ENCODE measurements at regions not wholly inside any gene's neighbourhood (a gene's known extent, or its start where the extent isn't known, plus 50 kb on each side); places are given as distances from the start of the nearest gene placed in this dataset.
"Not testable (repeated sequence)": the region's sequence is repeated elsewhere in the genome, so short reads cannot be mapped to it uniquely, and the experiment has no call there.

DNA sequence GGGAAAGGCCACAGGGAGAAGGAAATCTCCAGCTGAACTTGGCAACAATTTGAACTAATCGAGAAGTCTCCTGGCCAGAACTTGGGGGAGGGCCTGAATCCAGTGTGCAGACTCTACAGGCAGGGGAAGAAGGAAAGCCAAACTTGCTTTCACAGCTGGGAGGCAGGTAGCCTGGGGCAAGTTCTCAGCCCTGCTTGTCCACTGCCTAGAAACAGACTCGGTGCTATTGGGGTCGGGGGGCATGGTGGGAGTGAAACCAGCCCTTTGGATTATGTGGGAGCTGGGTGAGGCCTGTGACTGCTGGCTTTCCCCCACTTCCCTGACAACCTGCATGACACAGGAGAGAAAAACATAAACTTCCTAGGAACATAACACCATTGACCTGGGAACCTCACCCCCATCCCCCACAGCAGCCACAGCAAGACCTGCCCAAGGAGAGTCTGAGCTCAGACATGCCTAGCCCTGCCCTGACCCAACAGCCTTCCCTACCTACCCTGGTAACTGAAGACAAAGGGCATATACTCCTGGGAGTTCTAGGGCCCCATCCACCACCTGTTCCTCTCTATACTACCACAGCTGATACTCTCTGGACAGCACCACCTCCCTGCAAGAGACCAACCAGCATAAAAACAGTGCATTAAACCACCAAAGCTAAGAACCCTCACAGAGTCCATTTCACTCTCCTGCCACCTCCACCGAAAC, 103.7 kb upstream of the MNS1 start:
- no peak for DNase-seq (ENCODE audit: low read depth in 2 of 3, low spot score in 1 of 3)

DNA sequence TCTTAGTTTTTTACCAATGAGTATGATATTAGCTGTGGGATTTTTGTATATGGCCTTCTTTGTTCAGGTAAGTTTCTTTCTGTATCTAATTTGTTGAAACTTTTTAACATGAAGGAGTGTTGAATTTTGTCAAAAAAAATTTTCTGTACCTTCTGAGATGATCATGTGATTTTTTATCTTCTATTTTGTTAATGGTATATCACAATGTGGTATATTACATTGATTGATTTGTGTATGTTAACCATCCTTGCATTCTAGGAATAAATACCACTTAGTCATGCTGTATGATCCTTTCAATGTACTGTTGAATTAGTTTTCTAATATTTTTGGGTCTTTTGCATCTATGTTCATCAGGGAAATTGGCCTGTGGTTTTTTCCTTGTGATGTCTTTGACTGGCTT, 92.5 kb upstream of the MNS1 start:
- DNase-seq (ENCODE audit: low read depth in 2 of 3, low spot score in 1 of 3), result no peak

DNA sequence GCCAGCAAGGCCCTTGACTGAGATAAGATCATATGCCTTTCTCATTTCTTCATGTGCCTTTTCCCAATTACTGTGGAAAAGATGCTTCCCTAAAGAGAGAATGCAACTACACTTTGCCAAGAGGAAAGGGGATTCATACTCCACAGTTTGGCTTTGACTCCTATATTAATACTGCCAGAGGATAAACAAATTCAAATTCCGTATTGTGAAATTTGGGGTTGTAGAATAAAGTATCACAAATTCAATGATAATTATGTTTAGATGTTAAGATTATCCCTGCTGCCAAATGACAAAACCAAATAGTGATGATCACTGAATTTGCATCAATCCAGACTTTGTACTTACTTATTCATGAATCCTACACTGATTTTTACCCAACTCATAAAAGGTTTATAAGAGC, 88.5 kb upstream of the MNS1 start:
- DNase-seq (ENCODE audit: low read depth in 2 of 3, low spot score in 1 of 3), result no peak

DNA sequence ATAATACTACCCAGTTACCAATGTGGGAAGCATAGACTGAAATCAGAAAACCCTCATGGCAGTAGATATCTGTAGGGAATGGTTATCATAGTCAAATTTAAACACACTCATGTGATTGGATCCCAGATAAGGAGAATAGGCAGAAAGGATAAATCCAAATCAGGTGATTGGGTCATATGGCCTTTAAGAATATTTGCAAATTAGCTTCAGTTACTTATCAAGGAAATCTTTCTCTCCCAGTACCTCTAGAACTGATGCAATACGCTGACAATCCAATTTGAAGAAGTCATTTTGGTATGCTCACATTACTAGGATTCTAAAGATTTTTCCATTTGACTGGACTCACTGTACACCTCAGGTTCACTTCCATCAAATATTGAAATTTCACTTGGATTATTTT, 87.7 kb upstream of the MNS1 start:
- DNase-seq (ENCODE audit: low read depth in 2 of 3, low spot score in 1 of 3), result no peak

DNA sequence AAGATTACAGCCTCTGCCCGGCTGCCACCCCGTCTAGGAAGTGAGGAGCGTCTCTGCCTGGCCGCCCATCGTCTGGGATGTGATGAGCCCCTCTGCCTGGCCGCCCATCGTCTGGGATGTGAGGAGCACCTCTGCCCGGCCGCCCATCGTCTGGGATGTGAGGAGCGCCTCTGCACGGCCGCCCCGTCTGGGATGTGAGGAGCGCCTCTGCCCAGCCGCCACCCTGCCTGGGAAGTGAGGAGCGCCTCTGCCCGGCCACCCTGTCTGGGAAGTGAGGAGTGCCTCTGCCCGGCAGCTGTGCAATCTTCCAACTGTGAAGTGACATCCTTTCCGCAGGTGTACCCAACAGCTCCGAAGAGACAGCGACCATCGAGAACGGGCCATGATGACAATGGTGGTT, 75.6 kb upstream of the MNS1 start:
- not testable (repeated sequence) for DNase-seq (ENCODE audit: low read depth in 2 of 3, low spot score in 1 of 3)

DNA sequence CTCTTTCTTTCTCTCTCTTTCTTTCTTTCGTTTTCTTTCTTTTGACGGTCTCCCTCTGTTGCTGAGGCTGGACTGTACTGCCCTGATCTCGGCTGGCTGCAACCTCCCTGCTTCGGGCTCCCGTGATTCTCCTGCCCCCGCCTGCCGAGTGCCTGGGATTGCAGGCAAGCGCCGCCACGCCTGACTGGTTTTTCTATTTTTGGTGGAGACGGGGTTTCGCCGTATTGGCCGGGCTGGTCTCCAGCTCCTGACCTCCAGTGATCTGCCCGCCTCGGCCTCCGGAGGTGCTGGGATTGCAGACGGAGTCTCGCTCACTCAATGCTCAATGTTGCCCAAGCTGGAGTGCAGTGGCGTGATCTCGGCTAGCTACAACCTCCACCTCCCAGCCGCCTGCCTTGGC, 75.2 kb upstream of the MNS1 start:
- DNase-seq (ENCODE audit: low read depth in 2 of 3, low spot score in 1 of 3), result not testable (repeated sequence)

DNA sequence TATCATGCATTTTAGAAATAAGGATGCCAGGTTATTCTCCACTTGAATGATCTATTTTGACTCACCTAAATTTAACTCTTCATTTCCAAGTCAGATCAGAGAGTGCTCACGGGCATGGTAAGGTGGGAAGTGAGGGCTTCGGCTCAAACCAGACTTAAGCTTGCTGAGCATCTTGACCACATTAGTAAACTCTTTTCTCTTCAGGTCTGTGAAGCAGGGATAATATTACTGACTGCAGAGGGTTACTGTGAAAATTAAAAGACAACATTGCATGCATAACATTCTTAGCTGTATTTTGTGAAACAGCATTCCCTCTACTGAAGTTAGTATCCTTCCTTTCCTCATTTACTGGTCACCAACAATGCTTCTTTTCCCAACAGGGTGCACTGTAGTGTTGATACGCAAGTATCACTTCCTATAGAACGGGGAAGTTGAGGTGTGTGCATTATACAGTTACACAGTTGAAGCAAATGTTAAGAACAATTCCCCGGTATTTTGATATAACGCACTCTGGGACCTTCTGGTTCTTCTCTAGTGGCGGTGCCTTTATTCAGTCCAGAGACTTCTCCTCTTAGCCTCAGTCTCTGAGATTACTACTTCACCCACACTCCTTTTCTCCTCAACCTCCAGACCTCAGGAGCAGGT, 74.1 kb upstream of the MNS1 start:
- no peak for DNase-seq (ENCODE audit: low read depth in 2 of 3, low spot score in 1 of 3)

DNA sequence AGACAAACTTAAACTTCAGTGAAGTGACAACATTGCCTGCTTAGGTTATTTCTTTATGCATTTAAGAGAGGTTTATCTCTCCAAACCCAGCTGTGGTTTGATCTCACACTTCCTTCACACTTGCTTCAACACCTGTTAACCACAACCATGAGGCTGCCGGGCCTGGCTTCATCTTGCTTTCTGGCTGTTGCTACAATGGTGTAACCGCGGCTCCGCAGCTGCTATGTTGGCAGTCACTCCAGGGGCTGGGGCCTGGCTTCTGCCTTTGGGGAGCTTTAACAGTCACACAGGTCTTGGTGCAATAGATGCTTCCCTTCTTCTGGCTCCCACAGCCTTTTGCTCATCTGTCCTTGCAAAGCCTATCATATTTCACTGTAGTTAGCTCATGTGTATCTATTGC, 72.9 kb upstream of the MNS1 start:
- DNase-seq (ENCODE audit: low read depth in 2 of 3, low spot score in 1 of 3), result peak; percentile 1 to 5 (median 1)

DNA sequence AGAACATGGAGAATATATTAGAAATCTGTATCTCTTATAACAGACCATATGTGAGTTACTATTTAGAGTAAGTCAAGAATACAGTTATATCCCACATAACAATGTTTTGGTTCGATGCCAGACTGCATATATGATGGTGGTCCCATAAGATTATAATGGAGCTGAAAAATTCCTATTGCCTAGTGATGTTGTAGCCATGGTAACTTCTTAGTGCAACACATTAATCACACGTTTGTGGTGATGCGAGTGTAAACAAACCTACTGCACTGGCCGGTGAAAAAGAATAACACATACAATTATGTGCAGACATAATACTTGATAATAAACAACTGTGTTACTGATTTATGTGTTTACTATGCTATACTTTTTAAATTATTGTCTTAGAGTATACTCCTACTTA, 69.8 kb upstream of the MNS1 start:
- DNase-seq (ENCODE audit: low read depth in 2 of 3, low spot score in 1 of 3), result no peak

DNA sequence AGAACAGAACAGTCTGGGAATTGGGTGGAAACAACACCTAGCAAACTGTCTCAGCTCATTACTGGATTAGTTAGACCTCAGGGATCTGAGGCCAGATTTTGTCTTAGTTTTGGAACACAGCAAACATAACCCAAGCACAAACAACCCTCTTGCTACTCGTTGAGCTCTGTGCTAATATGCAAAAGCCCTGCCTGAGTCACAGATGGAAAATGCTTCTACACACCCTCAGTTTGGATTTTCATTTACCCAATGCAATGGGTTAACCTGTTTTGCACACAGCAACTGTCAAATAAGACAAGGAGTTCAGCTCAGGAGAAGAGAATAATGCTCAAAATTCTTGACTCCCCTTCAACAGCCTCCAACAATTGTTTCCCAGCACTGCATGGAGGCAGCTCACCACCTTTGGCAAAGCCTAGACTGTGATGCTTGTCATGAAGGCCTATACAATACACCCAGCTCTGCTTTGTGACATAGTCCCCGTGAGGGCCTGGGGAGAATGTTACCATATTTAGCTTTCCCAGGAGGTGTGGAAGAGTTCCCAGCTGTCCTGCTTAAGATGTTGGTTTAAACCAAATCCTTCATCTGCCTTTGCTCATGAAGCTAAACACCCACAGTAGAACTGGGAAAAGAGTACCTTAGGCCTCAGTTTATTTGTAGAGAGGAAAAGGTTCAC, 68.9 kb upstream of the MNS1 start:
- no peak for DNase-seq (ENCODE audit: low read depth in 2 of 3, low spot score in 1 of 3)

DNA sequence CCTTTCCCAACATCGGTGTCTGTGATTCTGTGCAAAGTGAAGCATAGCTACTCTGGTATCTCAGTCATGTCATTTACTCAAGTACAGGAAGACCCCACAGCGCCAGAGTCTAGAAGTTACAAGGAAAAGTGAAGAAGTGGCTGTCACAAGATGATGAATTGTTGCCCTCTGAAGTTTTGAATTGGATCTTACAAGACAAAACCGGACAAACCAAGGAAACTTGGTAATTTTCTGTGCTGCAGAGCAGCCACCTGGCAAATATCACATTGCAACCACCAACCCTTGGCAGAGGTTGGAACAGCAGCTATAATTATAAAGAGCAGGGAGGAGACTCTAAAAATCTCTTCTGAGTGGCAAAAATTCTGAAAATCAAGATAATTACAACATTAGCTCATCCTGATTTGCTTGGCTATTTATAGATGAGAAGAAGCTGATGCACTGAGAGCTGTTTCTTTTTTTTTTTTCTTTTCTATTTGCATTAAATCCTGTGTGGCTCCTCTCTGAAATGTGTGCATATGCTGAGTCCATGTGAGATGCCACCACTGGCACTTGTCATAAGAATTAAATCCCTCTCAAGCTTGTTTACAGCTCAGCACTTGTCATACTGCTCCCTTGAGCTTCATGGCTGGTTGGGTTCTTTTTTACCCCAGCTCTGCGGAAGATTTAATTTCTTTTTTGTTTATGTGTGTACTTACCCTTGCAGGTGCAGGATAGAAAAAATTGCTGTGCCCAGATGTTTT, 68.0 kb upstream of the MNS1 start:
- DNase-seq (ENCODE audit: low read depth in 2 of 3, low spot score in 1 of 3), result no peak

DNA sequence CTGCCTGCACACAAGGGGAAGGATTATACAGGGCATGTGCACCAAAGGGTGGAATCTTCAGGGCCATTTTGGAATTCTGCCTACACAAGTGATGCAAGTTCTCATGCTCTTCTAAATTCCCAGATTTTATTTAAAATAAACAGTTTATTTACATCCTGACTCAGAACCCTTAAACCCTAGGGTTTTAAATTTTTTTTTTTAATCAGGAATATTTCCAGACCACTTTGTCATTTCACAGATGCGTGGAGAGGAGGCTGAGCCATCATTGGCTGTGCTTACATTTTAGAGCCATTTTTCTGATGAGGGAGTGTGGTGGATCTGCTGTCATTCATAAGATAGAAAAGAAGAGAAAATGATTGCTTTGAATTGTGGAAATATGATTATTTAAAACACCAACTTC, 65.2 kb upstream of the MNS1 start:
- no peak for DNase-seq (ENCODE audit: low read depth in 2 of 3, low spot score in 1 of 3)

DNA sequence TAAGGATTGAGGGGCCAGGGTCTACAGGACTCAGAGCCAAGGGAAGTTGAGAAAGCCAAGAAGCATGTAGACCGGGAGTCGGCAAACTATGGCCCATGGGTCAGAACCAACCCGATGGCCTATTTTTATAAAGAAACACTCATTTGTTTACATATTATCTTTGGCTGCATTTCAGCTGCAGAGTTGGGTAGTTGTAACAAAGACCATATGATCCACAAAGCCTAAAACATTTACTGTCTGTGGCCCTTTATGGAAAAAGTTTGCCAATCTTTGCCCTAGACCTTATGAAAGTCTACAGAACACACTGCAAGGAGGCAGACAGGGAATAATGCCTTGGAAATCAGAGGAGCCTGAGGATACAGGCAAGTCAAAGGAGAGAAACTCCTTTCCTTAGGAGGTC, 63.2 kb upstream of the MNS1 start:
- DNase-seq (ENCODE audit: low read depth in 2 of 3, low spot score in 1 of 3), result no peak

DNA sequence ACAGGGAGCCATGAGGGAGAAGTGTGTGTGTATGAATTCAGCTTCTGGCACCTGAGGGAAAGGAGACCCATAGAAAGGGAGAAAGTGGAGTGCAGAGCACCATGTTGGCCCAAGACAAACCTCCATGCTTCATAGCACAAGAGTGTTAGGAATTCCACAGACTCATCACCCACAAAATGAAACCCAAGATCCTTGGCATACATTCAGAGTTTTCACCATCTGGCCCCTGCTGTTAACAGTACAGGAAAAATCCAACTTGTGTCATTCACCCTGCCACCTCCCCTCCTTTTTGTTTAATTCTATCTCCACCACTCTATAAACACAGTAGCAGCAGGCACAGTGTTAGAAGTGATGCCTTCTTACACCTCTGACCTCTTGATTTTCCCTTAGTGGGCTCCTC, 60.0 kb upstream of the MNS1 start:
- DNase-seq (ENCODE audit: low read depth in 2 of 3, low spot score in 1 of 3), result no peak

DNA sequence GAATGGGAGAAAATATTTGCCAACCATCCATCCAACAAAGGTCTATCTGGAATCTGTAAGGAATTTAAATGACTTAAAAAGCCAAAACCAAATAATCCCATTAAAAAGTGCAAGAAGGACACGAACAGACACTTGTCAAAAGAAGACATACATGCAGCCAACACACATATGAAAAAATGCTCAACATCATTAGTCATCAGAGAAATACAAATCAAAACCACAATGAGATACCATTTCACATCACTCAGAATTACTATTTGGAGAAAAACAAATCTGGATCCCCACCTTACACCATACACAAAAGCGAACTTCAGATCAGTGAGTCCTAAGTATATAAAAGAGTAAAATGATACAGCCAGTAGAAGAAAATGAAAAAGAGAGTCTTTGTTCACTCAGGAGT, 58.6 kb upstream of the MNS1 start:
- no peak for DNase-seq (ENCODE audit: low read depth in 2 of 3, low spot score in 1 of 3)

DNA sequence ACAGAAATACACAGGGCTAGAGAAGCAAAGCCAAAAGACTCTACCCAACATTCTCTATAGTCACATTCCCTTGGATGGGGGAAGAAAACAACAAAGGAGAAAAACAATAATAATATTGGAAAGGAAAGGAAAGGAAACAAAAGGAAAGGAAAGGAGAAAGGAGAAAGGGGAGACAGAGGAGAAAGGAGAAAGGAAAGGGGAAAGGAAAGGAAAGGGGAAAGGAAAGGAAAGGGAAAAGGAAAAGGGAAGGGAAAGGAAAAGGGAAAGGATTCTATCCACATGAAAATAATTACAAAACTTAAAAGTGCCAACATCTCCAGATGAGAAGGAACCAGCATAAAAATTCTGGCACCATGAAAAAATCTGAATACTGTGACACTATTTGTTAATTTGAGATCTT, 54.1 kb upstream of the MNS1 start:
- DNase-seq (ENCODE audit: low read depth in 2 of 3, low spot score in 1 of 3), result no peak
